Left ventricle myocardium inferior (tissue), 1 donor: ENCODE measurements at regions not wholly inside any gene's neighbourhood (a gene's known extent, or its start where the extent isn't known, plus 50 kb on each side); places are given as distances from the start of the nearest gene placed in this dataset.

Experiments used
- DNase-seq: peaks from one replicate; pipeline ENCODE4 v3.0.0-alpha.2; 2020
- H3K27ac ChIP-seq: fragments of 200-600 bp; replicated peaks from 2 replicates; pipeline ENCODE4 v1.8.0; 2021
- H3K27me3 ChIP-seq: fragments of 200-600 bp; 2 replicates; pipeline ENCODE4 v1.8.0; 2021; ENCODE audit warnings: low read depth
- H3K36me3 ChIP-seq: fragments of 200-600 bp; 2 replicates; pipeline ENCODE4 v1.8.0; 2021
- H3K4me1 ChIP-seq: fragments of 200-600 bp; 2 replicates; pipeline ENCODE4 v1.8.0; 2021
- H3K4me3 ChIP-seq: fragments of 200-600 bp; 2 replicates; pipeline ENCODE4 v1.8.0; 2021; ENCODE audit warnings: mild to moderate bottlenecking, moderate library complexity
- H3K9me3 ChIP-seq: fragments of 200-600 bp; replicated peaks from 2 replicates; pipeline ENCODE4 v1.8.0; 2021
- CTCF ChIP-seq: fragments of 200-600 bp; IDR thresholded peaks from 2 replicates; pipeline ENCODE4 v1.8.0; 2021; ENCODE audit warnings: antibody characterized with exemption, mild to moderate bottlenecking, borderline replicate concordance
- intact Hi-C: fragments of 100-400 bp; cut with micrococcal nuclease; formaldehyde crosslinking; loops from one replicate; pipeline ENCODE4 v1.11.0; 2022
- donor health status: DM: no; HTN: yes; CAD: no; lungs with severe emphysema.

GRCh38 chr18:70456376-70456775 lies 167.5 kb downstream of the SOCS6 start:
- no peaks in the 10 kb centered on the region for H3K36me3 ChIP-seq
- no peak for DNase-seq
- intact Hi-C loops, result no loop called here

DNA sequence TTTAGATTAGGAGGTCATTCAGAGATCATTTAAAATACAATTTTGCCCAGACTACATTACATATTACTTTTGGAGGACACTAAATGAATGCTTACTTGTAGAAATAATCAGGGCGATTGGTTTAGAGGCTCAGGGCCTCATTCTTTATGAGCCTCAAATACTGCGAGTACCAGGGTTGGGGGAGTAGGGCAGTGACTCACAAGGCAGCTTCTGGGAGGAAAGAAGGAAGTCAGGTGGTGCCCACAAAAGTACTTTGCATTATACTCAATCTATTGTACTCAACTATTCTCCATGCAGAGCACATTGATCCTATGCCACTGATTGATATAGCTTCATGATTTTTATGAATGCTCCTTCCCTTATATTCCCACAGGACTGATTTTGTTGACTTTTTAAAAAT lies 166.9 kb downstream of the SOCS6 start:
- no peaks in the 10 kb centered on the region for H3K36me3 ChIP-seq
- intact Hi-C loops, result no loop called here
- H3K4me1 ChIP-seq, result no peaks in the 10 kb centered on the region
- no peaks in the 10 kb centered on the region for H3K9me3 ChIP-seq
- no peak overlapping the region for H3K4me3 ChIP-seq
- H3K27ac ChIP-seq, result no peak overlapping the region
- no peak for TF ChIP-seq CTCF
- no peak for DNase-seq
- peaks cover 19% of the 10 kb centered on the region for H3K27me3 ChIP-seq

More at GRCh38 chr18:70456376-70456775, 167.5 kb downstream of the SOCS6 start:
- TF ChIP-seq CTCF, result no peak
- Histone ChIP-seq H3K27me3 (peaks cover 20% of the 10 kb centered on the region), H3K27ac (no peak overlapping the region), H3K4me1 (no peaks in the 10 kb centered on the region), H3K4me3 (no peak overlapping the region), H3K9me3 (no peaks in the 10 kb centered on the region)

DNA sequence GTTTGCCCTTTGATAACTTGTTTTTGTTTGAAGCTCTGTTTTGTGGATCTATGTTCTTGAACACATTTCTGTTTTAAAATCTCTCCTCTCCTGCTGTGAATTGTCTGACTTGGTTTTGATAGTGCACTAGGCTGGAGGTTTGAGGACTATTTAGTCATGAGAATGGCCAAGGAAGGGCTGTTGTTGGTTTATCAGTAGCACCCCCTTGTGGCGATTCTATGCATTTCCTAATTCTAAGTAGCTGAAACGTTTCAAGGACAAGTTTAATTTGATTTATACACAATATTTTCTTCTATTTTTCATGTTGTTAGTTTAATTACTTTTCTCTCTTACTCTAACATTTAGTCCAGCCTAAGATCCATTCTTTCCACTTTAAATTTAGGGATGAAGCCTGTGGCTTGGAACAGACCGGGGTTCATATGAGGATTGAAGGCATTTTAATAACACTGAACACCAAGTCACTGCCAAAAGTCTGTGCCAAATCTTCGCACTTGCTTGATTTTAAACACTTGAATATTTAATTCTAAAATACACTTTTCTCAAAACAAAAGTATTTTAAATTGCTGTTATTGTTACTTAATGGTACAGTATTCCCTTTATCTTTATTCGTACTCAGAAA lies 166.0 kb downstream of the SOCS6 start:
- intact Hi-C loops, result no loop called here
- DNase-seq, result no peak
- Histone ChIP-seq H3K27ac (no peak overlapping the region), H3K27me3 (peaks cover 19% of the 10 kb centered on the region), H3K36me3 (no peaks in the 10 kb centered on the region), H3K4me3 (no peak overlapping the region), H3K4me1 (no peaks in the 10 kb centered on the region), H3K9me3 (no peaks in the 10 kb centered on the region)
- peak; percentile 83 for TF ChIP-seq CTCF

DNA sequence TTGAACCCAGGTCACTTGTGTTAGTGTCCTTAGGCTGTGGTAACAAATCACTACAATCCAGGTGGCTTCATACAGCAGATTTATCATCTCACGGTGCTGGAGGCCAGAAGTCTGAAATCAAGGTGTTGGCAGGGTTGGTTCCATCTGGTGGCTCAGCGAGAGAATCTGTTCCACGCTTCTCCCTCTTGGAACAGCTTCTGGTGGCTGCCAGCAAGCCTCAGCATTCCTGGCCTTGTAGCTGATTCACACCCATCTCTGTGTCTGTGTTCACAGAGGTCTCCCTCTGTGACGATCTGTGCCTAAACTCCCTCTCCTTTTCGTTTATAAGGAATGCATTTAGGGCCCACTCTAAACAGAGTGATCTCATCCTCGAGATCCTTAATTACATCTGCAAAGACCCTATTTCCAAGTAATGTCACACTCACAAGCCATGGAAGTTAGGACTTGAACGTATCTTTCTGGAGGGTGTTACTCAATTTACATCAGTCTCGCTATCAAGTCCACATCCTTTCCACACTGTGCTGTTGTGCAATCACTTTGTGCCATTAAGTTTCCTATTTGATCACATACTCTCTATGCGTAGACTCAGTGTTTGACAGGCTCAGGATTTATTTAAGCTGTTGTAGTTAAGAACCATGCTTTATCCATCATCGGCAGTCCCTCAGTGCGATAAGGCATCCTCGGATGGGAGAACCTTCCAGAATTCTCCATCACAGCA lies 164.4 kb downstream of the SOCS6 start:
- Histone ChIP-seq H3K9me3 (no peaks in the 10 kb centered on the region), H3K4me3 (no peak overlapping the region), H3K36me3 (no peaks in the 10 kb centered on the region), H3K4me1 (no peaks in the 10 kb centered on the region), H3K27me3 (peaks cover 8% of the 10 kb centered on the region), H3K27ac (no peak overlapping the region)
- no peak for DNase-seq
- intact Hi-C loops, result no loop called here
- no peak for TF ChIP-seq CTCF

DNA sequence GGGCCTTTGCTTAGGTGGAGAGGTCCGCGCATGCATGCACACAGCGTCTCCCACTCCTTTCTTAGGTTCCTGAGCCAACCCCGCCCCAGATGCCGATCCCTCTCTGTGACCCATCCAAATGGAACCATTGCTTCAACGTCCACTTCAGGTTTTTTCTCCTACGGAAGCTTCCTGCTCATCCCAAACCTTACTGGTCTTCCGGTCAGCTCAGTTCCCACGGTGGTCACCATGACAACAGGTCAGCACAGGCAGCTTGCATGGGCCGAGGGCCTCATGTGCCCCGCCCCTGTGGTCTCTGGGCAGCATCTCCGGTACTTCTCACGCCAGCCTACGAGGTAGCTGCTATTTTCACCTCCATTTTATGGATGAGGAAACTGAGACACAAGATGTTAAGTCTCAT lies 163.7 kb downstream of the SOCS6 start:
- H3K9me3 ChIP-seq, result no peaks in the 10 kb centered on the region
- intact Hi-C loops, result no loop called here
- no peaks in the 10 kb centered on the region for H3K4me1 ChIP-seq
- H3K36me3 ChIP-seq, result no peaks in the 10 kb centered on the region
- H3K27me3 ChIP-seq, result peaks cover 8% of the 10 kb centered on the region
- TF ChIP-seq CTCF, result no peak
- H3K4me3 ChIP-seq, result no peak overlapping the region
- DNase-seq, result no peak
- H3K27ac ChIP-seq, result no peak overlapping the region
